ENCODE measurements at regions not wholly inside any gene's neighbourhood (a gene's known extent, or its start where the extent isn't known, plus 50 kb on each side); places are given as distances from the start of the nearest gene placed in this dataset.

DNA sequence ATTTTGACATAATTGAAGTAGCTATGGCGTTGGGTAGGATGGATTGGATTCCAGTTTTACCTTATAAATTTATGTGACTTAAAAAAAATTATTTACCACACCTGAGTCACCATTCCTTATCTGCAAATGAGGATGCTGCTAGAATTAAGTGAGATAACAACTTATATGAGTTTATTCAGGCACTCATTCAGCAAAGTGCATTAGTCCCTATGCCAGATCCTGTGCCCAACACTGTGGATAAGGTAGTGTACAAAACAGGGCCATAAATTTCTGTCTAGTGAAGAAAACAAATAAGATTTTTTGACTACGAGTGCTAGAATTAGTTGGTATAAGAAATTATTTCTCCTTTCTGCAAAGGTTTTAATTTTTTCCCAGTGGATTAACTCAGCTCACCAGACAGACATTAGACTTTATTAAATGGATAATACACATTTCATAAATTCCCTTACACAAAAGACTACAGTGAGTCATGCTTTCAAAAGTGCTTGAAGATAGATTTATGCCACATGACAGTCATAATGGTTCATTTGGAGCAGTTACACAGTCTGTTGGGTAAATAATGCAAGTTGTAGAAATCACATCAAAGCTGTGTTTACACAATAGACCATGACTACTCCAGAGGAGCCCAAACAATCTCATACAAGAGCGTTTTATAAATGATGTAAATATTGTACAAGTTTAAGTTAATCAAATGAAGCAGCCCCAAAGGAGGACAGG lies 129.9 kb upstream of the TGFBR2 start:
- TF ChIP-seq, protein P1, sequence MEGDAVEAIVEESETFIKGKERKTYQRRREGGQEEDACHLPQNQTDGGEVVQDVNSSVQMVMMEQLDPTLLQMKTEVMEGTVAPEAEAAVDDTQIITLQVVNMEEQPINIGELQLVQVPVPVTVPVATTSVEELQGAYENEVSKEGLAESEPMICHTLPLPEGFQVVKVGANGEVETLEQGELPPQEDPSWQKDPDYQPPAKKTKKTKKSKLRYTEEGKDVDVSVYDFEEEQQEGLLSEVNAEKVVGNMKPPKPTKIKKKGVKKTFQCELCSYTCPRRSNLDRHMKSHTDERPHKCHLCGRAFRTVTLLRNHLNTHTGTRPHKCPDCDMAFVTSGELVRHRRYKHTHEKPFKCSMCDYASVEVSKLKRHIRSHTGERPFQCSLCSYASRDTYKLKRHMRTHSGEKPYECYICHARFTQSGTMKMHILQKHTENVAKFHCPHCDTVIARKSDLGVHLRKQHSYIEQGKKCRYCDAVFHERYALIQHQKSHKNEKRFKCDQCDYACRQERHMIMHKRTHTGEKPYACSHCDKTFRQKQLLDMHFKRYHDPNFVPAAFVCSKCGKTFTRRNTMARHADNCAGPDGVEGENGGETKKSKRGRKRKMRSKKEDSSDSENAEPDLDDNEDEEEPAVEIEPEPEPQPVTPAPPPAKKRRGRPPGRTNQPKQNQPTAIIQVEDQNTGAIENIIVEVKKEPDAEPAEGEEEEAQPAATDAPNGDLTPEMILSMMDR (IDR thresholded peaks at IDR 0.05; ENCODE audit: insufficient read depth, low read length, poor library complexity, severe bottlenecking) = no peak
- TF ChIP-seq EZH2phosphoT487 (conservative IDR thresholded peaks at IDR 0.05; ENCODE audit: low read length) = no peak

All from SU-DHL-6 (cell line).